ENCODE measurements at regions not wholly inside any gene's neighbourhood (a gene's known extent, or its start where the extent isn't known, plus 50 kb on each side); places are given as distances from the start of the nearest gene placed in this dataset.

DNA sequence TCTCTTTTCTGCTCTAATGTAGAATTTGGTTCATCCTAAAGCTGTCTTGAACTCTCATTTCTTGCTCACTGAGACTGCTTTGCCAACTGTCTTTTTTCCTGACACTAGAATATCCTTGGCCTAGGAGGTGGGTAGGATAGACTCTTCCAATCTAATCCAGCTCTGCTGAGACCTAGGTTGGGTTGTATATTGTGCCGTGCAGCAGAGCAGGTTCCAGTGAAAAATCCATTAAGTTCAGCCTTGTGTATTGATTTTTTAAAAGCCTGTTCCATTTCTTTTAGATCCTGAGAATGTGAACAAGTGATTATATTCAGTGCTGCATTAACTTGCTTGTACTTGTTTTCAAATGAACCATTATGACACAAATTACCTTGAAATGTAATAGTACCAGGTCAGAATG lies 539.6 kb downstream of the LRRC70 start:
- Histone ChIP-seq H3K4me2 (replicated peaks; ENCODE audit: extremely low read depth, low read length, poor library complexity, severe bottlenecking) (no peak overlapping the region), H3K27me3 (ENCODE audit: control insufficient read depth in 2 of 2, insufficient read depth in 2 of 2, low read length in 2 of 2) (no peaks in the 10 kb centered on the region), H3K9ac (ENCODE audit: insufficient read depth, low read length, poor library complexity, severe bottlenecking) (no peak overlapping the region), H3K27ac (ENCODE audit: low read depth in 1 of 2, low read length in 2 of 2) (no peak overlapping the region), H3K4me3 (replicated peaks in 1 of 3; ENCODE audit: low read depth in 2 of 3, low read length in 3 of 3) (no peak overlapping the region), H3K36me3 (replicated peaks in 1 of 2; ENCODE audit: control insufficient read depth in 1 of 2, insufficient read depth in 2 of 2, low read length in 2 of 2) (no peaks in the 10 kb centered on the region), H2AFZ (ENCODE audit: insufficient read depth, low read depth, low read length, poor library complexity, severe bottlenecking) (no peak overlapping the region), H3K79me2 (ENCODE audit: insufficient read depth, low read length) (no peaks in the 10 kb centered on the region), H3K4me1 (ENCODE audit: control insufficient read depth in 1 of 2, insufficient read depth in 2 of 2, low read length in 2 of 2) (no peaks in the 10 kb centered on the region), H3K9me3 (replicated peaks in 1 of 2; ENCODE audit: control insufficient read depth in 1 of 2, insufficient read depth in 1 of 2, low read length in 2 of 2) (no peaks in the 10 kb centered on the region), H4K20me1 (ENCODE audit: insufficient read depth, low read length) (no peaks in the 10 kb centered on the region)
- H3K4me1 Mint-ChIP-seq: no peaks in the 10 kb centered on the region
- DNase-seq: no peak
- intact Hi-C loops (cut with micrococcal nuclease): no loop called here
- H3K36me3 Mint-ChIP-seq: no peaks in the 10 kb centered on the region
- no CpG with 5 or more reads among the region's 1 CpG for WGBS (ENCODE audit: insufficient coverage)
- H3K9me3 Mint-ChIP-seq: no peaks in the 10 kb centered on the region
- H3K27ac Mint-ChIP-seq: no peak overlapping the region
- peaks cover 0 to 2% (median 0%) of the 10 kb centered on the region in 3 donors for H3K27me3 Mint-ChIP-seq (ENCODE audit: low read depth in 3 of 3)
- TF ChIP-seq, protein P1, sequence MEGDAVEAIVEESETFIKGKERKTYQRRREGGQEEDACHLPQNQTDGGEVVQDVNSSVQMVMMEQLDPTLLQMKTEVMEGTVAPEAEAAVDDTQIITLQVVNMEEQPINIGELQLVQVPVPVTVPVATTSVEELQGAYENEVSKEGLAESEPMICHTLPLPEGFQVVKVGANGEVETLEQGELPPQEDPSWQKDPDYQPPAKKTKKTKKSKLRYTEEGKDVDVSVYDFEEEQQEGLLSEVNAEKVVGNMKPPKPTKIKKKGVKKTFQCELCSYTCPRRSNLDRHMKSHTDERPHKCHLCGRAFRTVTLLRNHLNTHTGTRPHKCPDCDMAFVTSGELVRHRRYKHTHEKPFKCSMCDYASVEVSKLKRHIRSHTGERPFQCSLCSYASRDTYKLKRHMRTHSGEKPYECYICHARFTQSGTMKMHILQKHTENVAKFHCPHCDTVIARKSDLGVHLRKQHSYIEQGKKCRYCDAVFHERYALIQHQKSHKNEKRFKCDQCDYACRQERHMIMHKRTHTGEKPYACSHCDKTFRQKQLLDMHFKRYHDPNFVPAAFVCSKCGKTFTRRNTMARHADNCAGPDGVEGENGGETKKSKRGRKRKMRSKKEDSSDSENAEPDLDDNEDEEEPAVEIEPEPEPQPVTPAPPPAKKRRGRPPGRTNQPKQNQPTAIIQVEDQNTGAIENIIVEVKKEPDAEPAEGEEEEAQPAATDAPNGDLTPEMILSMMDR (IDR thresholded peaks at IDR 0.05): no peak
- no peak overlapping the region for H3K4me3 Mint-ChIP-seq

DNA sequence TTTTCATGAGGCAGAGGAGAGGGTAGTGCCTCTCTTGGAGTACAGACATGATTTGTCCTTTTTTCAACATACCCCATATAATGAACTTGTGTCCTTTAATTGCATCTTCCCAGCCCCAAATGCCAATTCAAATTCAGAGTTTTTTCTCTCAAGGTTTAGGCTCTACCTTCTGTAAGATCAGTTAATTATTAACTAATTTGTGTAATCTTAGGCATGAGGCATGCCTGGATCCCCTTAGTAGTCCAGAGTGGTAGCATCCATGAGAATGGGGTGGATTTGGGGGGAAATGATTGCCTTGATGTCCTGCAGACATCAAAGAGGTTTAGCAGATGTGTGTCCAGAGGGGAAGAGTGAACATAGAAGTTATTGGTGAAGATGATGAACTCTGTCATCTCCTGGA lies 533.3 kb downstream of the LRRC70 start:
- Histone ChIP-seq H3K9me3 (replicated peaks in 1 of 2; ENCODE audit: control insufficient read depth in 1 of 2, insufficient read depth in 1 of 2, low read length in 2 of 2) (no peaks in the 10 kb centered on the region), H3K27ac (ENCODE audit: low read depth in 1 of 2, low read length in 2 of 2) (no peak overlapping the region), H3K4me2 (replicated peaks; ENCODE audit: extremely low read depth, low read length, poor library complexity, severe bottlenecking) (no peak overlapping the region), H4K20me1 (ENCODE audit: insufficient read depth, low read length) (no peaks in the 10 kb centered on the region), H3K4me1 (ENCODE audit: control insufficient read depth in 1 of 2, insufficient read depth in 2 of 2, low read length in 2 of 2) (no peaks in the 10 kb centered on the region), H3K9ac (ENCODE audit: insufficient read depth, low read length, poor library complexity, severe bottlenecking) (no peak overlapping the region), H3K79me2 (ENCODE audit: insufficient read depth, low read length) (no peaks in the 10 kb centered on the region), H3K4me3 (replicated peaks in 1 of 3; ENCODE audit: low read depth in 2 of 3, low read length in 3 of 3) (no peak overlapping the region), H3K36me3 (replicated peaks in 1 of 2; ENCODE audit: control insufficient read depth in 1 of 2, insufficient read depth in 2 of 2, low read length in 2 of 2) (no peaks in the 10 kb centered on the region), H2AFZ (ENCODE audit: insufficient read depth, low read depth, low read length, poor library complexity, severe bottlenecking) (no peak overlapping the region), H3K27me3 (ENCODE audit: control insufficient read depth in 2 of 2, insufficient read depth in 2 of 2, low read length in 2 of 2) (no peaks in the 10 kb centered on the region)
- TF ChIP-seq, protein P1 (IDR thresholded peaks at IDR 0.05): no peak
- H3K36me3 Mint-ChIP-seq: no peaks in the 10 kb centered on the region
- H3K9me3 Mint-ChIP-seq: no peaks in the 10 kb centered on the region
- no peak for DNase-seq
- intact Hi-C loops (cut with micrococcal nuclease): no loop called here
- no peak overlapping the region for H3K27ac Mint-ChIP-seq
- no peak overlapping the region for H3K4me3 Mint-ChIP-seq
- peaks cover 0 to 2% (median 0%) of the 10 kb centered on the region in 3 donors for H3K27me3 Mint-ChIP-seq (ENCODE audit: low read depth in 3 of 3)
- H3K4me1 Mint-ChIP-seq: no peaks in the 10 kb centered on the region

Measured in CD14-positive monocyte (primary cell).